ENCODE measurements at regions not wholly inside any gene's neighbourhood (a gene's known extent, or its start where the extent isn't known, plus 50 kb on each side); places are given as distances from the start of the nearest gene placed in this dataset.
A peak's percentile ranks its signal among the peaks of the same experiment; 100 is the strongest.

GRCh38 chr2:146451972-146452371, 1392.9 kb upstream of the ACVR2A start:
- Histone ChIP-seq H3K27me3 (ENCODE audit: low read length) (no peaks in the 10 kb centered on the region), H3F3A (ENCODE audit: low read length, unreplicated experiment) (no peaks in the 10 kb centered on the region), H3K4me1 (ENCODE audit: insufficient read depth, low read length) (peaks cover 17% of the 10 kb centered on the region), H4K20me1 (ENCODE audit: low read length) (no peaks in the 10 kb centered on the region), H3K9me2 (replicated peaks; ENCODE audit: low read length) (no peaks in the 10 kb centered on the region), H3K4me3 (ENCODE audit: low read length) (no peak overlapping the region), H3K9me3 (ENCODE audit: low read length) (no peaks in the 10 kb centered on the region), H3K9ac (ENCODE audit: low read length) (no peak overlapping the region), H3K4me2 (ENCODE audit: low read length) (no peak overlapping the region), H3K36me3 (ENCODE audit: low read depth, low read length) (no peaks in the 10 kb centered on the region), H2AFZ (ENCODE audit: low read length) (no peak overlapping the region), H3K79me2 (ENCODE audit: low read length) (no peaks in the 10 kb centered on the region), H3K27ac (ENCODE audit: low read length) (no peak overlapping the region)
- TF ChIP-seq EZH2 (IDR thresholded peaks at IDR 0.05; ENCODE audit: low read length, unreplicated experiment) = no peak
- no peak for TF ChIP-seq CTCF (conservative IDR thresholded peaks at IDR 0.05; ENCODE audit: low read depth, low read length)
- TF ChIP-seq EZH2phosphoT487 (IDR thresholded peaks at IDR 0.05; ENCODE audit: borderline replicate concordance, low read length) = no peak
- POLR2A ChIA-PET (ENCODE audit: unreplicated experiment) = no interaction called here
- peak; percentile 5 for DNase-seq
- no TSS peak for BruUV-seq (replicated peaks)
- ATAC-seq = no peak
- intact Hi-C loops (cut with micrococcal nuclease) = no loop called here
- CTCF ChIA-PET = no interaction called here

- intact Hi-C loops (cut with micrococcal nuclease) = no loop called here
- no peak overlapping the region for H3K9ac ChIP-seq (ENCODE audit: low read length)
- CTCF ChIA-PET = no interaction called here
- no peaks in the 10 kb centered on the region for H3K79me2 ChIP-seq (ENCODE audit: low read length)
- H3K27ac ChIP-seq (ENCODE audit: low read length) = no peak overlapping the region
- peak; percentile 71 for DNase-seq
- TF ChIP-seq EZH2 (IDR thresholded peaks at IDR 0.05; ENCODE audit: low read length, unreplicated experiment) (no peak), CTCF (conservative IDR thresholded peaks at IDR 0.05; ENCODE audit: low read depth, low read length) (no peak), EZH2phosphoT487 (IDR thresholded peaks at IDR 0.05; ENCODE audit: borderline replicate concordance, low read length) (no peak)
- POLR2A ChIA-PET (ENCODE audit: unreplicated experiment) = no interaction called here
- H3K27me3 ChIP-seq (ENCODE audit: low read length) = no peaks in the 10 kb centered on the region
- no peaks in the 10 kb centered on the region for H4K20me1 ChIP-seq (ENCODE audit: low read length)
- no peaks in the 10 kb centered on the region for H3K9me3 ChIP-seq (ENCODE audit: low read length)
- BruUV-seq (replicated peaks) = no TSS peak
- H3F3A ChIP-seq (ENCODE audit: low read length, unreplicated experiment) = no peaks in the 10 kb centered on the region
- H3K9me2 ChIP-seq (replicated peaks; ENCODE audit: low read length) = no peaks in the 10 kb centered on the region
- ATAC-seq = peak; percentile 90
- no peak overlapping the region for H3K4me3 ChIP-seq (ENCODE audit: low read length)
- H3K4me2 ChIP-seq (ENCODE audit: low read length) = peak overlapping the region; percentile 19
- no peaks in the 10 kb centered on the region for H3K36me3 ChIP-seq (ENCODE audit: low read depth, low read length)
- no peak overlapping the region for H2AFZ ChIP-seq (ENCODE audit: low read length)
- peaks cover 17% of the 10 kb centered on the region for H3K4me1 ChIP-seq (ENCODE audit: insufficient read depth, low read length)
Measured at GRCh38 chr2:146450131-146450530, 1394.7 kb upstream of the ACVR2A start.

- TF ChIP-seq EZH2phosphoT487 (IDR thresholded peaks at IDR 0.05; ENCODE audit: borderline replicate concordance, low read length) = no peak
- TF ChIP-seq CTCF (conservative IDR thresholded peaks at IDR 0.05; ENCODE audit: low read depth, low read length) = no peak
- TF ChIP-seq EZH2 (IDR thresholded peaks at IDR 0.05; ENCODE audit: low read length, unreplicated experiment) = no peak
- ATAC-seq = peak; percentile 94
- CTCF ChIA-PET = no interaction called here
Measured at GRCh38 chr2:146444987-146445386, 1399.8 kb upstream of the ACVR2A start.

More at GRCh38 chr2:146444987-146445386, 1399.8 kb upstream of the ACVR2A start:
- Histone ChIP-seq H3K4me1 (ENCODE audit: insufficient read depth, low read length) (peaks cover 11% of the 10 kb centered on the region), H3K4me3 (ENCODE audit: low read length) (no peak overlapping the region), H3K36me3 (ENCODE audit: low read depth, low read length) (no peaks in the 10 kb centered on the region), H3K79me2 (ENCODE audit: low read length) (no peaks in the 10 kb centered on the region), H3K4me2 (ENCODE audit: low read length) (no peak overlapping the region), H3F3A (ENCODE audit: low read length, unreplicated experiment) (no peaks in the 10 kb centered on the region), H3K9me3 (ENCODE audit: low read length) (no peaks in the 10 kb centered on the region), H3K27ac (ENCODE audit: low read length) (no peak overlapping the region), H3K27me3 (ENCODE audit: low read length) (no peaks in the 10 kb centered on the region), H2AFZ (ENCODE audit: low read length) (no peak overlapping the region), H3K9ac (ENCODE audit: low read length) (no peak overlapping the region), H4K20me1 (ENCODE audit: low read length) (no peaks in the 10 kb centered on the region), H3K9me2 (replicated peaks; ENCODE audit: low read length) (no peaks in the 10 kb centered on the region)
- intact Hi-C loops (cut with micrococcal nuclease) = loop anchor here (1.0 kb wide), 1 partner anchor 78 kb away; no protein-coding TSS in a partner anchor
- peak; percentile 42 for DNase-seq
- POLR2A ChIA-PET (ENCODE audit: unreplicated experiment) = interaction anchor here (0.6 kb wide), 1 partner anchor 18 kb away, joined by 3 read pairs; no protein-coding TSS in a partner anchor
- BruUV-seq (replicated peaks) = no TSS peak

Measured in PC-3 (cell line).